H9 (cell line): ENCODE measurements at regions not wholly inside any gene's neighbourhood (a gene's known extent, or its start where the extent isn't known, plus 50 kb on each side); places are given as distances from the start of the nearest gene placed in this dataset.

Source experiments
- DNase-seq: peaks from one replicate; pipeline ENCODE4 v3.0.0-alpha.2; 2017
- H2AFZ ChIP-seq: one replicate; pipeline ENCODE4 v1.6.1; 2013; ENCODE audit warnings: mild to moderate bottlenecking, low read length, control low read depth, moderate library complexity
- H2AK5ac ChIP-seq: 2 replicates; pipeline ENCODE4 v1.6.1; 2013; ENCODE audit warnings: low read length, control low read depth, mixed read lengths; ENCODE audit not compliant: insufficient read length
- H2BK120ac ChIP-seq: one replicate; pipeline ENCODE4 v1.6.1; 2013; ENCODE audit warnings: low read depth, mild to moderate bottlenecking, low read length, control low read depth, inconsistent platforms; ENCODE audit not compliant: poor library complexity, severe bottlenecking
- H2BK12ac ChIP-seq: 2 replicates; pipeline ENCODE4 v1.6.1; 2013; ENCODE audit warnings: low read length, control low read depth, mixed read lengths, low read depth; ENCODE audit not compliant: insufficient read length
- H2BK15ac ChIP-seq: 2 replicates; pipeline ENCODE4 v1.6.1; 2013; ENCODE audit warnings: low read depth, low read length, control low read depth
- H2BK20ac ChIP-seq: one replicate; pipeline ENCODE4 v1.6.1; 2013; ENCODE audit warnings: low read depth, mild to moderate bottlenecking, low read length, control low read depth, inconsistent platforms; ENCODE audit not compliant: poor library complexity, severe bottlenecking
- H2BK5ac ChIP-seq: 2 replicates; pipeline ENCODE4 v1.6.1; 2013; ENCODE audit warnings: low read length, control low read depth, mixed read lengths; ENCODE audit not compliant: insufficient read length
- H3K14ac ChIP-seq: 2 replicates; pipeline ENCODE4 v1.6.1; 2013; ENCODE audit warnings: low read length, control low read depth; ENCODE audit not compliant: insufficient read depth
- H3K18ac ChIP-seq: 2 replicates; pipeline ENCODE4 v1.6.1; 2013; ENCODE audit warnings: low read depth, mild to moderate bottlenecking, mixed read lengths, low read length, control low read depth; ENCODE audit not compliant: insufficient read length
- H3K23ac ChIP-seq: 2 replicates; pipeline ENCODE4 v1.6.1; 2013; ENCODE audit warnings: low read length, control low read depth, mixed read lengths, low read depth; ENCODE audit not compliant: insufficient read length
- H3K23me2 ChIP-seq: 2 replicates; pipeline ENCODE4 v1.6.1; 2013; ENCODE audit warnings: low read depth, mild to moderate bottlenecking, mixed read lengths, low read length, control low read depth; ENCODE audit not compliant: insufficient read length, poor library complexity, severe bottlenecking
- H3K27ac ChIP-seq: 2 replicates; pipeline ENCODE4 v1.5.1; 2013; ENCODE audit warnings: low read length, control low read depth, mixed read lengths, low read depth; ENCODE audit not compliant: insufficient read length
- H3K27me3 ChIP-seq: 2 replicates; pipeline ENCODE4 v1.6.1; 2013; ENCODE audit warnings: low read length, control low read depth, inconsistent platforms; ENCODE audit not compliant: insufficient read depth
- H3K4ac ChIP-seq: 2 replicates; pipeline ENCODE4 v1.6.1; 2013; ENCODE audit warnings: low read depth, mild to moderate bottlenecking, control low read depth, inconsistent platforms, low read length, moderate library complexity
- H3K4me1 ChIP-seq: 2 replicates; pipeline ENCODE4 v1.6.1; 2013; ENCODE audit warnings: low read length, control low read depth, inconsistent platforms; ENCODE audit not compliant: insufficient read depth
- H3K4me2 ChIP-seq: 2 replicates; pipeline ENCODE4 v1.6.1; 2013; ENCODE audit warnings: low read length, control low read depth, mixed read lengths; ENCODE audit not compliant: insufficient read length, insufficient read depth
- H3K56ac ChIP-seq: 2 replicates; pipeline ENCODE4 v1.6.1; 2013; ENCODE audit warnings: low read depth, mild to moderate bottlenecking, mixed read lengths, low read length, control low read depth; ENCODE audit not compliant: insufficient read length
- H3K79me1 ChIP-seq: 2 replicates; pipeline ENCODE4 v1.6.1; 2013; ENCODE audit warnings: low read depth, mild to moderate bottlenecking, moderate library complexity, low read length, control low read depth, inconsistent platforms; ENCODE audit not compliant: insufficient read depth, poor library complexity, severe bottlenecking
- H3K79me2 ChIP-seq: 2 replicates; pipeline ENCODE4 v1.6.1; 2013; ENCODE audit warnings: low read length, control low read depth, inconsistent platforms; ENCODE audit not compliant: insufficient read depth
- H3K9ac ChIP-seq: 2 replicates; pipeline ENCODE4 v1.6.1; 2013; ENCODE audit warnings: low read length, control low read depth, mixed read lengths; ENCODE audit not compliant: insufficient read length; ENCODE audit errors: extremely low read depth
- H3K9me3 ChIP-seq: one replicate; pipeline ENCODE4 v1.6.1; 2013; ENCODE audit warnings: low read depth, low read length, inconsistent platforms; ENCODE audit not compliant: control insufficient read depth
- H3T11ph ChIP-seq: one replicate; pipeline ENCODE4 v1.6.1; 2013; ENCODE audit warnings: mild to moderate bottlenecking, low read length, control low read depth, inconsistent platforms
- H4K20me1 ChIP-seq: one replicate; pipeline ENCODE4 v1.6.1; 2013; ENCODE audit not compliant: control insufficient read depth, insufficient read length, insufficient read depth
- H4K5ac ChIP-seq: 2 replicates; pipeline ENCODE4 v1.6.1; 2013; ENCODE audit warnings: low read depth, mild to moderate bottlenecking, mixed read lengths, low read length, control low read depth; ENCODE audit not compliant: insufficient read length
- H4K8ac ChIP-seq: replicated peaks from 2 replicates; pipeline ENCODE4 v1.6.1; 2013; ENCODE audit warnings: low read length, control low read depth, mixed read lengths, low read depth; ENCODE audit not compliant: insufficient read length
- H4K91ac ChIP-seq: 2 replicates; pipeline ENCODE4 v1.6.1; 2013; ENCODE audit warnings: low read depth, mild to moderate bottlenecking, moderate library complexity, mixed read lengths, low read length, control low read depth; ENCODE audit not compliant: insufficient read length
- H3K27ac Mint-ChIP-seq, 3 experiments: 2 replicates in 2 of 3; 3 replicates in 1 of 3; pipeline ENCODE4 v1.8.0; 2020 to 2021; ENCODE audit warnings: mixed read lengths in 3 of 3, mild to moderate bottlenecking in 1 of 3, moderate library complexity in 1 of 3
- H3K27me3 Mint-ChIP-seq: 2 replicates; pipeline ENCODE4 v1.8.0; 2021; ENCODE audit warnings: low read depth, mild to moderate bottlenecking, moderate library complexity, mixed read lengths
- H3K36me3 Mint-ChIP-seq, 3 experiments: 2 replicates in 2 of 3; 3 replicates in 1 of 3; pipeline ENCODE4 v1.8.0; 2020 to 2021; ENCODE audit warnings: low read depth in 3 of 3, mixed read lengths in 3 of 3; ENCODE audit not compliant: insufficient read depth in 1 of 3
- H3K4me1 Mint-ChIP-seq, 2 experiments: 2 replicates each; pipeline ENCODE4 v1.8.0; 2020; ENCODE audit warnings: mixed read lengths in 2 of 2
- H3K4me3 Mint-ChIP-seq, 2 experiments: 2 replicates in 1 of 2; 3 replicates in 1 of 2; pipeline ENCODE4 v1.8.0; 2020 to 2021; ENCODE audit warnings: mild to moderate bottlenecking in 2 of 2, mixed read lengths in 2 of 2, moderate library complexity in 1 of 2
- H3K9me3 Mint-ChIP-seq, 2 experiments: 2 replicates in 1 of 2; 3 replicates in 1 of 2; pipeline ENCODE4 v1.8.0; 2020; ENCODE audit warnings: mild to moderate bottlenecking in 2 of 2, mixed read lengths in 2 of 2, moderate library complexity in 1 of 2
- WGBS: extraction: QIAGEN DNeasy Blood & Tissue Kit; methylation state at CpG from one replicate; pipeline ENCODE4 v1.1.7; 2013; ENCODE audit warnings: missing lambda C conversion rate, low lambda C conversion rate, mixed read lengths; ENCODE audit not compliant: insufficient read length; ENCODE audit errors: extremely low coverage; 5-methylcytosine and 5-hydroxymethylcytosine counted together
- TF ChIP-seq, protein P1 (sequence below): fragments of 200-600 bp; sonication (generic); conservative IDR thresholded peaks from 3 replicates; pipeline ENCODE4 v1.8.0; 2021; ENCODE audit warnings: antibody characterized with exemption, mild to moderate bottlenecking

DNA sequence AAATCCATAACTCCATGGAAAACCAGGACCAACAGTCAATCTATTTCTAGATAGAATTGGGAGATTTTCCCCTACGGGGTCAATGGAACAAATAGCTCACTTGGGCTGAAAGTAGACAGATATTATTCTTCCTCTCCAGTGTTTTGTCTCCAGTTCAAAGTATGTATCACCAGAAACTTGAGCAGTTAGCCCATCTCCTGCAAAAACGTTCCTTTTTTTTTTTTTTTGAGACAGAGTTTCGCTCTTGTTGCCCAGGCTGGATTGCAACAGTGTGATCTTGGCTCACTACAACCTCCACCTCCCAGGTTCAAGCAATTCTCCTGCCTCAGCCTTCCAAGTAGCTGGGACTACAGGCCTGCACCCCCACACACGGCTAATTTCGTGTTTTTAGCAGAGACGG is 390.0 kb upstream of the AUTS2 start:
- Histone ChIP-seq H2BK120ac (no peak overlapping the region), H4K91ac (no peak overlapping the region), H2BK20ac (no peak overlapping the region), H2BK5ac (no peak overlapping the region), H3K9ac (no peak overlapping the region), H3K14ac (no peak overlapping the region), H3K4me2 (no peak overlapping the region), H3K23me2 (no peaks in the 10 kb centered on the region), H4K20me1 (no peaks in the 10 kb centered on the region), H3K4ac (no peak overlapping the region), H3K27me3 (no peaks in the 10 kb centered on the region), H3K18ac (no peak overlapping the region), H4K8ac (no peak overlapping the region), H3K79me2 (no peaks in the 10 kb centered on the region), H3K4me1 (no peaks in the 10 kb centered on the region), H3T11ph (no peak overlapping the region), H2BK12ac (no peak overlapping the region), H2AFZ (no peak overlapping the region), H3K27ac (no peak overlapping the region), H3K9me3 (no peaks in the 10 kb centered on the region), H2BK15ac (no peak overlapping the region), H3K56ac (no peak overlapping the region), H4K5ac (no peak overlapping the region), H3K23ac (no peak overlapping the region), H2AK5ac (no peak overlapping the region), H3K79me1 (no peaks in the 10 kb centered on the region)
- no peak overlapping the region for H3K4me3 Mint-ChIP-seq
- H3K27ac Mint-ChIP-seq, result no peak overlapping the region
- H3K9me3 Mint-ChIP-seq, result no peaks in the 10 kb centered on the region
- peaks cover 61% of the 10 kb centered on the region for H3K27me3 Mint-ChIP-seq
- WGBS, result no CpG with 5 or more reads among the region's 6 CpGs
- TF ChIP-seq, protein P1, sequence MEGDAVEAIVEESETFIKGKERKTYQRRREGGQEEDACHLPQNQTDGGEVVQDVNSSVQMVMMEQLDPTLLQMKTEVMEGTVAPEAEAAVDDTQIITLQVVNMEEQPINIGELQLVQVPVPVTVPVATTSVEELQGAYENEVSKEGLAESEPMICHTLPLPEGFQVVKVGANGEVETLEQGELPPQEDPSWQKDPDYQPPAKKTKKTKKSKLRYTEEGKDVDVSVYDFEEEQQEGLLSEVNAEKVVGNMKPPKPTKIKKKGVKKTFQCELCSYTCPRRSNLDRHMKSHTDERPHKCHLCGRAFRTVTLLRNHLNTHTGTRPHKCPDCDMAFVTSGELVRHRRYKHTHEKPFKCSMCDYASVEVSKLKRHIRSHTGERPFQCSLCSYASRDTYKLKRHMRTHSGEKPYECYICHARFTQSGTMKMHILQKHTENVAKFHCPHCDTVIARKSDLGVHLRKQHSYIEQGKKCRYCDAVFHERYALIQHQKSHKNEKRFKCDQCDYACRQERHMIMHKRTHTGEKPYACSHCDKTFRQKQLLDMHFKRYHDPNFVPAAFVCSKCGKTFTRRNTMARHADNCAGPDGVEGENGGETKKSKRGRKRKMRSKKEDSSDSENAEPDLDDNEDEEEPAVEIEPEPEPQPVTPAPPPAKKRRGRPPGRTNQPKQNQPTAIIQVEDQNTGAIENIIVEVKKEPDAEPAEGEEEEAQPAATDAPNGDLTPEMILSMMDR, result no peak
- peaks cover 6 to 7% of the 10 kb centered on the region in 2 experiments for H3K4me1 Mint-ChIP-seq
- no peaks in the 10 kb centered on the region for H3K36me3 Mint-ChIP-seq
- DNase-seq, result no peak
